Endothelial cell of umbilical vein (primary cell): ENCODE measurements at regions not wholly inside any gene's neighbourhood (a gene's known extent, or its start where the extent isn't known, plus 50 kb on each side); places are given as distances from the start of the nearest gene placed in this dataset.

Source experiments
- BruUV-seq: library from RNA; stranded (reverse); fragments of 400-500 nt; replicated peaks from 2 replicates; lab custom pipeline; 2021; lab: Mats Ljungman, UMichigan
- CTCF ChIA-PET: fragments of 300-600, 350-600 bp; sonication (Branson Sonifier 250); formaldehyde crosslinking; loops from one replicate; lab custom pipeline; 2021; ENCODE audit warnings: antibody characterized with exemption, inconsistent platforms; lab: Charles Lee
- POLR2A ChIA-PET: fragments of 300-600, 350-600 bp; sonication (Branson Sonifier 250); formaldehyde crosslinking; loops from one replicate; lab custom pipeline; 2021; ENCODE audit warnings: antibody characterized with exemption, inconsistent platforms; lab: Charles Lee
- DNase-seq: peaks from one replicate; pipeline ENCODE4 v3.0.0-alpha.2; 2011; ENCODE audit warnings: low read depth, low spot score
- FAIRE-seq: peaks from 2 replicates; lab custom pipeline; 2011; peaks lifted over from hg19 to GRCh38; lab: Jason Lieb, UNC
- H2AFZ ChIP-seq: 2 replicates; pipeline ENCODE4 v1.6.0; 2012; ENCODE audit warnings: low read depth, low read length, control low read depth, inconsistent platforms
- H3K27ac ChIP-seq: 2 replicates; pipeline ENCODE4 v1.5.1; 2011; ENCODE audit warnings: low read depth, mild to moderate bottlenecking, control low read depth, low read length, moderate library complexity; ENCODE audit not compliant: insufficient read depth
- H3K27me3 ChIP-seq, 2 experiments: 2 replicates each; pipeline versions ENCODE4 v1.6.0 to v1.6.1; 2011; ENCODE audit warnings: low read length in 2 of 2, mixed read lengths in 1 of 2; ENCODE audit not compliant: control insufficient read depth in 2 of 2, insufficient read depth in 2 of 2
- H3K36me3 ChIP-seq, 2 experiments: 2 replicates in 1 of 2; 3 replicates in 1 of 2; pipeline ENCODE4 v1.5.1; 2011; ENCODE audit warnings: low read length in 2 of 2, mild to moderate bottlenecking in 1 of 2, moderate library complexity in 1 of 2; ENCODE audit not compliant: control insufficient read depth in 2 of 2, insufficient read depth in 2 of 2; ENCODE audit errors: extremely low read depth in 1 of 2
- H3K4me1 ChIP-seq: 3 replicates; pipeline ENCODE4 v1.5.1; 2011; ENCODE audit warnings: mild to moderate bottlenecking, low read length; ENCODE audit not compliant: control insufficient read depth, insufficient read depth; ENCODE audit errors: extremely low read depth
- H3K4me2 ChIP-seq: 2 replicates; pipeline ENCODE4 v1.6.1; 2011; ENCODE audit warnings: low read length, control low read depth, mixed read lengths; ENCODE audit not compliant: insufficient read depth
- H3K4me3 ChIP-seq, 3 experiments: fragments of 200-600 bp in 1 of 3; sonication (generic), shearing (Covaris generic) in 1 of 3; replicated peaks in 1 of 3; 2 replicates each; pipeline ENCODE4 v1.5.1; 2011 to 2016; ENCODE audit warnings: control low read depth in 3 of 3, low read length in 3 of 3, mild to moderate bottlenecking in 2 of 3, inconsistent platforms in 1 of 3, low read depth in 1 of 3, moderate library complexity in 1 of 3; ENCODE audit not compliant: insufficient read depth in 1 of 3
- H3K79me2 ChIP-seq: 2 replicates; pipeline ENCODE4 v1.6.0; 2012; ENCODE audit warnings: low read length, inconsistent platforms; ENCODE audit not compliant: control insufficient read depth, insufficient read depth
- H3K9ac ChIP-seq: replicated peaks from 2 replicates; pipeline ENCODE3; 2011; ENCODE audit warnings: low read length, control low read depth; ENCODE audit not compliant: insufficient read depth; ENCODE audit errors: extremely low read depth
- H3K9me1 ChIP-seq: replicated peaks from 3 replicates; pipeline ENCODE4 v1.6.0; 2011; ENCODE audit warnings: mild to moderate bottlenecking, low read length; ENCODE audit not compliant: control insufficient read depth, insufficient read depth; ENCODE audit errors: extremely low read depth
- H3K9me3 ChIP-seq: replicated peaks from 2 replicates; pipeline ENCODE4 v1.5.1; 2012; ENCODE audit warnings: low read length, inconsistent platforms; ENCODE audit not compliant: control insufficient read depth, insufficient read depth
- H4K20me1 ChIP-seq: replicated peaks from 2 replicates; pipeline ENCODE3; 2011; ENCODE audit warnings: mild to moderate bottlenecking, low read length; ENCODE audit not compliant: control insufficient read depth, insufficient read depth; ENCODE audit errors: extremely low read depth
- EZH2 ChIP-seq: IDR thresholded peaks from 2 replicates; pipeline ENCODE4 v1.6.1; 2012; ENCODE audit warnings: borderline replicate concordance, low read depth, mild to moderate bottlenecking, moderate library complexity, low read length, inconsistent platforms; ENCODE audit not compliant: severe bottlenecking
- FOS ChIP-seq: IDR thresholded peaks from 2 replicates; pipeline ENCODE4 v1.6.1; 2011; ENCODE audit warnings: mild to moderate bottlenecking, low read length, moderate library complexity, borderline replicate concordance; ENCODE audit not compliant: insufficient read depth
- GATA2 ChIP-seq: IDR thresholded peaks from 2 replicates; pipeline ENCODE4 v1.7.0; 2011; ENCODE audit warnings: low read depth, mild to moderate bottlenecking, moderate library complexity, mixed read lengths, low read length; ENCODE audit not compliant: insufficient read length, insufficient read depth
- JUN ChIP-seq: IDR thresholded peaks from 2 replicates; pipeline ENCODE4 v1.6.1; 2011; ENCODE audit warnings: borderline replicate concordance, low read depth; ENCODE audit not compliant: insufficient read length, insufficient read depth
- MYC ChIP-seq: IDR thresholded peaks from one replicate; pipeline ENCODE4 v1.6.1; 2011; ENCODE audit warnings: mild to moderate bottlenecking, low read depth, low read length
- POLR2A ChIP-seq: IDR thresholded peaks from 2 replicates; pipeline ENCODE4 v1.6.1; 2012; ENCODE audit warnings: low read depth, mild to moderate bottlenecking, control low read depth, low read length
- POLR2AphosphoS5 ChIP-seq: IDR thresholded peaks from 2 replicates; pipeline ENCODE4 v1.6.1; 2012; ENCODE audit warnings: low read depth, mild to moderate bottlenecking, control low read depth, low read length, moderate library complexity; ENCODE audit not compliant: insufficient read depth
- dilution Hi-C: fragments of 300-500 bp; cut with MboI; formaldehyde crosslinking; loops from one replicate; pipeline ENCODE4 v1.15.0; 2019; ENCODE audit warnings: low sequenced_read_pairs; ENCODE audit not compliant: extremely low pct_ligation_motif_present
- intact Hi-C: fragments of 100-400 bp; cut with micrococcal nuclease; formaldehyde crosslinking; loops from one replicate; pipeline ENCODE4 v1.10.0; 2022
- TF ChIP-seq, protein P1 (sequence below), 2 donors: IDR thresholded peaks; 1 replicate in 1 of 2; 2 replicates in 1 of 2; pipeline ENCODE4 v1.5.1; 2011; ENCODE audit warnings: low read length in 2 of 2, mild to moderate bottlenecking in 2 of 2, moderate library complexity in 2 of 2, control low read depth in 1 of 2, inconsistent platforms in 1 of 2, low read depth in 1 of 2; ENCODE audit not compliant: insufficient read depth in 1 of 2; ENCODE audit errors: extremely low read depth in 1 of 2
- TF ChIP-seq, protein P2 (sequence below): IDR thresholded peaks from 2 replicates; pipeline ENCODE4 v1.6.1; 2011; ENCODE audit not compliant: insufficient read depth, insufficient read length

DNA sequence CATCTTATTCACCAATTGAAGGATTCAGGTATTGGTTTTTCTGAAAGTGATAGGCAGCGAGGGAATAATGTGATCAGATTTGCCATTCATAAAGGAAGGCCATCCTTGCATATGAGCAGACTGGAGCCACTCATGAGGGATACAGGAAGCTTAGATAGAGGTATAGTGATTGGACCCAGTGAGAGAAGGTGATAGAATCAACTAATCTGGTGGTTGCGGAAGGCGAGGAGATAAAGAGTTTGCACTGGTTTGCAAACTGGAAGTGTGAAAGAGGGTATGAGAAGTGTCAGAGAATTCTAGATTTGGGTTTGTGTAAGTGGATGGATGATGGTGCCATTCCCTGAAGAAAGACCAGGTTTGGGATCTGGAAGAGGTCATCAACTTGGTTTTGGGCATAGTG is 57.3 kb upstream of the RASGEF1B start:
- FAIRE-seq, result no peak
- no peaks in the 10 kb centered on the region for H3K4me1 ChIP-seq

DNA sequence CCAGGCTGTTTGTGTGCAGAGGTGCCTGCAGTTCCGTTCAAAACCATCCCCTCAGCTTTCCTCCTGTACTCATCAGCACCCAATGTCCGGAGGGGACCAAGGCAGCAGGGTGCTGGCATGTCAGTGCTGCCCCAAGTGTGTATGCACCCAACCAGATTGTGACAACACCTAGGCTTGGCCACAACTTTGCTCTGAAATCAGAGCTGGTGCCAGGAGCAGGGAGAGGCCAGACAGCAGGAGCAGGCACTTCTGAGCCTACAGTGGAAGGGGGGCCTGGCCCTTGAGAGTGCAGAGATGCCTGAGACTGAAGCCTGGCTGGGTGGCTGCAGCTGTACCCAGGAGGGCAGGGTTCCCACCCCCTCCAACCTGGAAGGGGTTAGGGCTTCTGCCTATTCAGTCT is 56.5 kb upstream of the RASGEF1B start:
- Histone ChIP-seq H3K27ac (no peak overlapping the region), H3K9me3 (no peaks in the 10 kb centered on the region), H3K4me2 (no peak overlapping the region), H3K27me3 (no peaks in the 10 kb centered on the region), H3K9me1 (no peaks in the 10 kb centered on the region), H3K4me3 (no peak overlapping the region), H3K36me3 (no peaks in the 10 kb centered on the region), H4K20me1 (no peaks in the 10 kb centered on the region), H3K79me2 (no peaks in the 10 kb centered on the region), H2AFZ (no peak overlapping the region), H3K4me1 (no peaks in the 10 kb centered on the region), H3K9ac (no peak overlapping the region)
- POLR2A ChIA-PET, result no interaction called here
- CTCF ChIA-PET, result no interaction called here
- TF ChIP-seq, protein P1, sequence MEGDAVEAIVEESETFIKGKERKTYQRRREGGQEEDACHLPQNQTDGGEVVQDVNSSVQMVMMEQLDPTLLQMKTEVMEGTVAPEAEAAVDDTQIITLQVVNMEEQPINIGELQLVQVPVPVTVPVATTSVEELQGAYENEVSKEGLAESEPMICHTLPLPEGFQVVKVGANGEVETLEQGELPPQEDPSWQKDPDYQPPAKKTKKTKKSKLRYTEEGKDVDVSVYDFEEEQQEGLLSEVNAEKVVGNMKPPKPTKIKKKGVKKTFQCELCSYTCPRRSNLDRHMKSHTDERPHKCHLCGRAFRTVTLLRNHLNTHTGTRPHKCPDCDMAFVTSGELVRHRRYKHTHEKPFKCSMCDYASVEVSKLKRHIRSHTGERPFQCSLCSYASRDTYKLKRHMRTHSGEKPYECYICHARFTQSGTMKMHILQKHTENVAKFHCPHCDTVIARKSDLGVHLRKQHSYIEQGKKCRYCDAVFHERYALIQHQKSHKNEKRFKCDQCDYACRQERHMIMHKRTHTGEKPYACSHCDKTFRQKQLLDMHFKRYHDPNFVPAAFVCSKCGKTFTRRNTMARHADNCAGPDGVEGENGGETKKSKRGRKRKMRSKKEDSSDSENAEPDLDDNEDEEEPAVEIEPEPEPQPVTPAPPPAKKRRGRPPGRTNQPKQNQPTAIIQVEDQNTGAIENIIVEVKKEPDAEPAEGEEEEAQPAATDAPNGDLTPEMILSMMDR (IDR thresholded peaks at IDR 0.05; ENCODE audit: extremely low read depth in 1 of 2, insufficient read depth in 1 of 2, low read depth in 1 of 2, low read length in 2 of 2), result no peak
- TF ChIP-seq JUN, result no peak
- no peak for TF ChIP-seq MYC
- no peak for TF ChIP-seq POLR2AphosphoS5
- TF ChIP-seq EZH2, result no peak
- no peak for TF ChIP-seq POLR2A
- no peak for TF ChIP-seq FOS
- no peak for TF ChIP-seq GATA2
- TF ChIP-seq, protein P2, sequence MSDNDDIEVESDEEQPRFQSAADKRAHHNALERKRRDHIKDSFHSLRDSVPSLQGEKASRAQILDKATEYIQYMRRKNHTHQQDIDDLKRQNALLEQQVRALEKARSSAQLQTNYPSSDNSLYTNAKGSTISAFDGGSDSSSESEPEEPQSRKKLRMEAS, result no peak
- intact Hi-C loops (no loop called here), dilution Hi-C loops (no loop called here)
- FAIRE-seq (no peak), DNase-seq (no peak)
- no TSS peak for BruUV-seq

More for the DNA sequence above, 57.3 kb upstream of the RASGEF1B start:
- BruUV-seq, result no TSS peak
- no peak overlapping the region for H3K4me2 ChIP-seq
- TF ChIP-seq POLR2AphosphoS5 (no peak), FOS (no peak), GATA2 (no peak)
- TF ChIP-seq, protein P2, result no peak
- no peaks in the 10 kb centered on the region for H3K27me3 ChIP-seq
- no peak overlapping the region for H3K27ac ChIP-seq
- no peak overlapping the region for H3K9ac ChIP-seq
- no peaks in the 10 kb centered on the region for H3K9me3 ChIP-seq
- H3K79me2 ChIP-seq, result no peaks in the 10 kb centered on the region
- no peaks in the 10 kb centered on the region for H3K36me3 ChIP-seq
- intact Hi-C loops, result no loop called here
- H3K4me3 ChIP-seq, result no peak overlapping the region
- H3K9me1 ChIP-seq, result no peaks in the 10 kb centered on the region
- no peak overlapping the region for H2AFZ ChIP-seq
- ChIA-PET POLR2A (no interaction called here), CTCF (no interaction called here)
- no peak for DNase-seq
- H4K20me1 ChIP-seq, result no peaks in the 10 kb centered on the region
- dilution Hi-C loops, result no loop called here
